HG02943 (cell line): ENCODE measurements at regions not wholly inside any gene's neighbourhood (a gene's known extent, or its start where the extent isn't known, plus 50 kb on each side); places are given as distances from the start of the nearest gene placed in this dataset.

Experiments used
- ATAC-seq: cut with Tn5 transposase; IDR thresholded peaks from one replicate; pipeline ENCODE4 v1.9.1; 2021; ENCODE audit warnings: mild to moderate bottlenecking, low read depth, moderate library complexity; ENCODE audit not compliant: unreplicated experiment

GRCh38 chr6:149147938-149148718 is 169.4 kb upstream of the TAB2 start:
- ATAC-seq = no peak

GRCh38 chr6:149149653-149150052 is 167.9 kb upstream of the TAB2 start:
- ATAC-seq = no peak

- ATAC-seq = no peak
Measured at GRCh38 chr6:149150301-149150700, 167.2 kb upstream of the TAB2 start.

GRCh38 chr6:149150801-149151398 is 166.6 kb upstream of the TAB2 start:
- ATAC-seq = no peak

GRCh38 chr6:149152521-149152920 is 165.0 kb upstream of the TAB2 start:
- no peak for ATAC-seq

GRCh38 chr6:149153100-149153499 is 164.4 kb upstream of the TAB2 start:
- no peak for ATAC-seq

- ATAC-seq = no peak
Measured at GRCh38 chr6:149153693-149154092, 163.8 kb upstream of the TAB2 start.

GRCh38 chr6:149154261-149154821 is 163.2 kb upstream of the TAB2 start:
- ATAC-seq = no peak

- ATAC-seq = no peak
Measured at GRCh38 chr6:149157126-149157525, 160.4 kb upstream of the TAB2 start.

GRCh38 chr6:149158076-149158475 is 159.4 kb upstream of the TAB2 start:
- no peak for ATAC-seq

- no peak for ATAC-seq
Measured at GRCh38 chr6:149160943-149161342, 156.6 kb upstream of the TAB2 start.

- ATAC-seq = no peak
Measured at GRCh38 chr6:149162924-149163323, 154.6 kb upstream of the TAB2 start.

- ATAC-seq = no peak
Measured at GRCh38 chr6:149164199-149164750, 153.2 kb upstream of the TAB2 start.

GRCh38 chr6:149166336-149166735 is 151.2 kb upstream of the TAB2 start:
- no peak for ATAC-seq

- no peak for ATAC-seq
Measured at GRCh38 chr6:149166747-149167146, 150.8 kb upstream of the TAB2 start.

- no peak for ATAC-seq
Measured at GRCh38 chr6:149168968-149169367, 148.5 kb upstream of the TAB2 start.

GRCh38 chr6:149169761-149170511 is 147.6 kb upstream of the TAB2 start:
- ATAC-seq = no peak

- ATAC-seq = no peak
Measured at GRCh38 chr6:149170564-149171452, 146.7 kb upstream of the TAB2 start.

- ATAC-seq = no peak
Measured at GRCh38 chr6:149173222-149173621, 144.3 kb upstream of the TAB2 start.

- no peak for ATAC-seq
Measured at GRCh38 chr6:149174962-149175361, 142.6 kb upstream of the TAB2 start.
